Ishikawa (cell line): ENCODE measurements at regions not wholly inside any gene's neighbourhood (a gene's known extent, or its start where the extent isn't known, plus 50 kb on each side); places are given as distances from the start of the nearest gene placed in this dataset.

Experiments
- CEBPB ChIP-seq: IDR thresholded peaks from 2 replicates; pipeline ENCODE4 v1.6.1; 2012
- EP300 ChIP-seq: IDR thresholded peaks from 2 replicates; pipeline ENCODE4 v1.6.1; 2012; ENCODE audit warnings: borderline replicate concordance
- FOXM1 ChIP-seq: IDR thresholded peaks from 2 replicates; pipeline ENCODE4 v1.6.1; 2012; ENCODE audit warnings: low read depth, borderline replicate concordance
- MAX ChIP-seq: IDR thresholded peaks from 2 replicates; pipeline ENCODE4 v1.6.1; 2012
- RAD21 ChIP-seq: IDR thresholded peaks from 2 replicates; pipeline ENCODE4 v1.6.1; 2012; ENCODE audit warnings: low read depth
- REST ChIP-seq: IDR thresholded peaks from 2 replicates; pipeline ENCODE4 v1.6.1; 2012; ENCODE audit warnings: low read depth, mild to moderate bottlenecking
- TAF1 ChIP-seq: IDR thresholded peaks from 2 replicates; pipeline ENCODE4 v1.6.1; 2012; ENCODE audit warnings: low read depth, mild to moderate bottlenecking
- YY1 ChIP-seq: IDR thresholded peaks from 2 replicates; pipeline ENCODE4 v1.6.1; 2012; ENCODE audit warnings: low read depth

GRCh38 chr13:111638233-111638632, 317.8 kb downstream of the TEX29 start:
- TF ChIP-seq EP300 (no peak), MAX (no peak), TAF1 (no peak), YY1 (no peak), REST (no peak), RAD21 (no peak), FOXM1 (no peak), CEBPB (no peak)
